ENCODE measurements at regions not wholly inside any gene's neighbourhood (a gene's known extent, or its start where the extent isn't known, plus 50 kb on each side); places are given as distances from the start of the nearest gene placed in this dataset.

GRCh38 chr10:123381224-123381623 lies 227.0 kb downstream of the BUB3 start:
- TF ChIP-seq CTCF (IDR thresholded peaks at IDR 0.05) (no peak), POLR2A (IDR thresholded peaks at IDR 0.05) (no peak)
